H1 (cell line): ENCODE measurements at regions not wholly inside any gene's neighbourhood (a gene's known extent, or its start where the extent isn't known, plus 50 kb on each side); places are given as distances from the start of the nearest gene placed in this dataset.

Source experiments
- CTCF ChIP-seq, 3 experiments: IDR thresholded peaks; 1 replicate in 2 of 3; 2 replicates in 1 of 3; pipeline versions ENCODE4 v1.5.1 to v1.6.1; 2011; ENCODE audit warnings: low read length in 3 of 3, mild to moderate bottlenecking in 3 of 3, inconsistent platforms in 2 of 3, low read depth in 1 of 3, moderate library complexity in 1 of 3; ENCODE audit not compliant: insufficient read depth in 1 of 3; ENCODE audit errors: control extremely low read depth in 1 of 3
- RBBP5 ChIP-seq: IDR thresholded peaks from 2 replicates; pipeline ENCODE4 v1.7.1; 2012; ENCODE audit warnings: low read depth, mild to moderate bottlenecking, inconsistent platforms, low read length, moderate library complexity, borderline replicate concordance

GRCh38 chr2:238700117-238700457 is 147.8 kb upstream of the TWIST2 start:
- no peak for TF ChIP-seq CTCF (IDR thresholded peaks at IDR 0.05; ENCODE audit: control extremely low read depth in 1 of 3, insufficient read depth in 1 of 3, low read depth in 1 of 3, low read length in 3 of 3)
- TF ChIP-seq RBBP5: no peak
